ENCODE measurements at regions not wholly inside any gene's neighbourhood (a gene's known extent, or its start where the extent isn't known, plus 50 kb on each side); places are given as distances from the start of the nearest gene placed in this dataset.

DNA sequence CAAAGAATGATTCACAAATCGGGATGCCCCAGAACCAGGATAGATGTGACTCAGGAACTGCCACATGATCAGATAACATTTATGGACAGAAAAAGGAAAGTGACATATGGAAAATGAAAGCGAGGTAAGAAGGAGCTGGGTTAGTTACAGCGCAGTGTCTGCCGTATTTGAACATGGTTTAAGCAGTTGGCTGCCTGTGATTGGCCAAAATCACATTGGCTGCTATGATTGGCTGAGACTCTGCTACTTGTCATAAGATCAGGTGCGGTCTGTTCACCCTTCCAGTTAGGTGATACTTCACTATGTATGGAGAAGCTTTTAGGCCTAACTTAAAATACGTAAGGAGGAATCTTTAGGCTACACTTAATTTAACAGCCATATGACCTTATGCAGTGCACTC lies 322.7 kb upstream of the HAND2 start:
- H3K4me1 Mint-ChIP-seq: no peaks in the 10 kb centered on the region
- peaks cover 3 to 8% of the 10 kb centered on the region in 2 donors for H3K9me3 Mint-ChIP-seq
- H3K27me3 ChIP-seq (ENCODE audit: control insufficient read depth, insufficient read depth, low read length): no peaks in the 10 kb centered on the region
- H3K4me1 ChIP-seq (ENCODE audit: control insufficient read depth, insufficient read depth, low read length): no peaks in the 10 kb centered on the region
- intact Hi-C loops (cut with micrococcal nuclease): no loop called here
- H3K9me3 ChIP-seq (ENCODE audit: control insufficient read depth, insufficient read depth, low read length): no peaks in the 10 kb centered on the region
- H3K27ac ChIP-seq (ENCODE audit: low read length): no peak overlapping the region
- ATAC-seq (no peak), DNase-seq (no peak)
- no peak overlapping the region for H3K4me3 ChIP-seq (ENCODE audit: low read length)
- H3K36me3 Mint-ChIP-seq: no peaks in the 10 kb centered on the region
- H3K27me3 Mint-ChIP-seq (ENCODE audit: low read depth in 2 of 2): no peaks in the 10 kb centered on the region
- H3K4me3 Mint-ChIP-seq: no peak overlapping the region
- H3K36me3 ChIP-seq (ENCODE audit: control insufficient read depth, insufficient read depth, low read length): no peaks in the 10 kb centered on the region
- no peak overlapping the region for H3K27ac Mint-ChIP-seq
- 91% methylated on average over 6 of the region's 6 CpGs for WGBS (ENCODE audit: insufficient coverage)
- TF ChIP-seq, protein P1, sequence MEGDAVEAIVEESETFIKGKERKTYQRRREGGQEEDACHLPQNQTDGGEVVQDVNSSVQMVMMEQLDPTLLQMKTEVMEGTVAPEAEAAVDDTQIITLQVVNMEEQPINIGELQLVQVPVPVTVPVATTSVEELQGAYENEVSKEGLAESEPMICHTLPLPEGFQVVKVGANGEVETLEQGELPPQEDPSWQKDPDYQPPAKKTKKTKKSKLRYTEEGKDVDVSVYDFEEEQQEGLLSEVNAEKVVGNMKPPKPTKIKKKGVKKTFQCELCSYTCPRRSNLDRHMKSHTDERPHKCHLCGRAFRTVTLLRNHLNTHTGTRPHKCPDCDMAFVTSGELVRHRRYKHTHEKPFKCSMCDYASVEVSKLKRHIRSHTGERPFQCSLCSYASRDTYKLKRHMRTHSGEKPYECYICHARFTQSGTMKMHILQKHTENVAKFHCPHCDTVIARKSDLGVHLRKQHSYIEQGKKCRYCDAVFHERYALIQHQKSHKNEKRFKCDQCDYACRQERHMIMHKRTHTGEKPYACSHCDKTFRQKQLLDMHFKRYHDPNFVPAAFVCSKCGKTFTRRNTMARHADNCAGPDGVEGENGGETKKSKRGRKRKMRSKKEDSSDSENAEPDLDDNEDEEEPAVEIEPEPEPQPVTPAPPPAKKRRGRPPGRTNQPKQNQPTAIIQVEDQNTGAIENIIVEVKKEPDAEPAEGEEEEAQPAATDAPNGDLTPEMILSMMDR (IDR thresholded peaks at IDR 0.05): no peak

DNA sequence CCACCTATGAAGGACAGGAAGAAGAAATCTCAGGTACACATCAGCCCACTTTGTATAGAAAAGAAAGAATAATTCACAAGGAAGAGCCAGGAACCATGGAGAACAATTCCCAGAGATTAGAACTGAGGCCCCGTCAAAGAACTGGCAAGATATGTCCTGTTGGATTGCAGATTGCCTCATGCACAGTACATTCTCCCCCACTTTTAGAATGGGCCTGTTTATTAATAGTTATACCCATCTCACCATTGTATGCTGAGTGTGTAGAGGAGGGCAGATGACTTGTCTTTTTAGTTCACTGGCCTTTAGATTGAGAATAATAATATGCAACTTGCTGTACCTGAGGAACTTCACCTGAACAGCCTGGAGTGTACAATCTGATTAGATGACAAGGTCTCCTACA lies 315.6 kb upstream of the HAND2 start:
- ATAC-seq: no peak
- Mint-ChIP-seq H3K27me3 (ENCODE audit: low read depth in 2 of 2) (no peaks in the 10 kb centered on the region), H3K9me3 (peaks cover 9 to 10% of the 10 kb centered on the region in 2 donors), H3K4me1 (no peaks in the 10 kb centered on the region), H3K4me3 (no peak overlapping the region), H3K27ac (no peak overlapping the region), H3K36me3 (no peaks in the 10 kb centered on the region)
- WGBS (ENCODE audit: insufficient coverage): 100% methylated on average over 1 of the region's 1 CpG
- TF ChIP-seq, protein P1 (IDR thresholded peaks at IDR 0.05): no peak
- no peak overlapping the region for H3K27ac ChIP-seq (ENCODE audit: low read length)
- no peak overlapping the region for H3K4me3 ChIP-seq (ENCODE audit: low read length)
- intact Hi-C loops (cut with micrococcal nuclease): no loop called here
- H3K9me3 ChIP-seq (ENCODE audit: control insufficient read depth, insufficient read depth, low read length): no peaks in the 10 kb centered on the region
- no peaks in the 10 kb centered on the region for H3K4me1 ChIP-seq (ENCODE audit: control insufficient read depth, insufficient read depth, low read length)
- H3K27me3 ChIP-seq (ENCODE audit: control insufficient read depth, insufficient read depth, low read length): no peaks in the 10 kb centered on the region
- no peak for DNase-seq
- no peaks in the 10 kb centered on the region for H3K36me3 ChIP-seq (ENCODE audit: control insufficient read depth, insufficient read depth, low read length)

DNA sequence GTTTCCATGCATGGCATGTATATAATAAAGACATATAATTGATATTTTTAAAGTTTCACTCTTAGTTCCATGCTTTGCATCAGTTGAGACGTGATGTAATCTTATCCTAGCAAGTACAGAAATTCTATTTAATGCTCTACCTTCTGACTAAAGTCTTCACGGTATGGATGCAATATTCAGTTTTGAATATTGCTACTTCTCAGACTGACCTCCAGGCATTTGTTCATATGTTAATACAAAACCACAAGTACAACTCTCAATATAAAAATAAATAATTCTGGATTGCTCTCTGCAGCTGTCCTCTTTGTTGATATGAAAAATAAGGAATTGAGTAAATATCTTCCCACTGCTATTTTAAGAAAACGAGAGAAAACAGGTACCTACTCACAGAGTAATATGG lies 309.8 kb upstream of the HAND2 start:
- Mint-ChIP-seq H3K4me1 (no peaks in the 10 kb centered on the region), H3K27ac (no peak overlapping the region), H3K36me3 (no peaks in the 10 kb centered on the region), H3K9me3 (peaks cover 9 to 10% of the 10 kb centered on the region in 2 donors), H3K4me3 (no peak overlapping the region), H3K27me3 (ENCODE audit: low read depth in 2 of 2) (no peaks in the 10 kb centered on the region)
- Histone ChIP-seq H3K4me1 (ENCODE audit: control insufficient read depth, insufficient read depth, low read length) (no peaks in the 10 kb centered on the region), H3K27me3 (ENCODE audit: control insufficient read depth, insufficient read depth, low read length) (no peaks in the 10 kb centered on the region), H3K36me3 (ENCODE audit: control insufficient read depth, insufficient read depth, low read length) (no peaks in the 10 kb centered on the region), H3K4me3 (ENCODE audit: low read length) (no peak overlapping the region), H3K27ac (ENCODE audit: low read length) (no peak overlapping the region), H3K9me3 (ENCODE audit: control insufficient read depth, insufficient read depth, low read length) (no peaks in the 10 kb centered on the region)
- TF ChIP-seq, protein P1 (IDR thresholded peaks at IDR 0.05): no peak
- intact Hi-C loops (cut with micrococcal nuclease): no loop called here
- WGBS (ENCODE audit: insufficient coverage): 57% methylated on average over 1 of the region's 3 CpGs
- no peak for DNase-seq
- no peak for ATAC-seq

DNA sequence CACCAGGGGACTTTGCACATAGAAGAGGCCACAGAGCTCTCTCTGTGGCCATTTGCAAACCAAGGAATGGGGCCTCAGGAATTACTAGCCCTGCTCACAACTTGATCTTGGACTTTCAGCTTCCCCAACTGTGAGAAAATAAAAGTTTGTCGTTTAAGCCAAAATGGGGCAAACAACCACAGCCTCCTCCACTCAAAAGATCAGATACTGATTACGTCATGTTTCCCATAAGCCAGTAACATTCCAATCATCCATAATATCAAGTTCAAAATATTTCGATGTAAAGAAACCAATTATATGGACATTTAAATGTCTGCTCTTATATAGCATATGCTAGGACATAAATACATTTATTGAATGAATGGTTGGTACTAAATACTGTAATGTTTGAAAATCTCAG lies 307.5 kb upstream of the HAND2 start:
- Histone ChIP-seq H3K27me3 (ENCODE audit: control insufficient read depth, insufficient read depth, low read length) (no peaks in the 10 kb centered on the region), H3K36me3 (ENCODE audit: control insufficient read depth, insufficient read depth, low read length) (no peaks in the 10 kb centered on the region), H3K27ac (ENCODE audit: low read length) (no peak overlapping the region), H3K4me3 (ENCODE audit: low read length) (no peak overlapping the region), H3K9me3 (ENCODE audit: control insufficient read depth, insufficient read depth, low read length) (no peaks in the 10 kb centered on the region), H3K4me1 (ENCODE audit: control insufficient read depth, insufficient read depth, low read length) (no peaks in the 10 kb centered on the region)
- TF ChIP-seq, protein P1 (IDR thresholded peaks at IDR 0.05): no peak
- DNase-seq (no peak), ATAC-seq (no peak)
- no peaks in the 10 kb centered on the region for H3K36me3 Mint-ChIP-seq
- no peaks in the 10 kb centered on the region for H3K4me1 Mint-ChIP-seq
- H3K4me3 Mint-ChIP-seq: no peak overlapping the region
- 76% methylated on average over 2 of the region's 3 CpGs for WGBS (ENCODE audit: insufficient coverage)
- intact Hi-C loops (cut with micrococcal nuclease): no loop called here
- H3K27me3 Mint-ChIP-seq (ENCODE audit: low read depth in 2 of 2): no peaks in the 10 kb centered on the region
- H3K27ac Mint-ChIP-seq: no peak overlapping the region
- H3K9me3 Mint-ChIP-seq: peaks cover 4 to 6% of the 10 kb centered on the region in 2 donors
